GM12878 (cell line): ENCODE measurements at regions not wholly inside any gene's neighbourhood (a gene's known extent, or its start where the extent isn't known, plus 50 kb on each side); places are given as distances from the start of the nearest gene placed in this dataset.

ENCODE experiments used
- ATAC-seq: fragments of 200-7000 bp; cut with Tn5 transposase; 3 replicates; pipeline ENCODE4 v1.9.1; 2020; ENCODE audit warnings: mild to moderate bottlenecking, moderate library complexity
- BruUV-seq: library from RNA; stranded (reverse); fragments of 400-500 nt; replicated peaks from 2 replicates; lab custom pipeline; 2021; lab: Mats Ljungman, UMichigan
- CTCF ChIA-PET: fragments of 300-600 bp; sonication (Branson Sonifier 250); formaldehyde crosslinking; extraction: SDS; loops from one replicate; lab custom pipeline; 2021; ENCODE audit warnings: inconsistent platforms; lab: Yijun Ruan, JAX
- POLR2A ChIA-PET: fragments of 350-600 bp; formaldehyde crosslinking; extraction: SDS; loops from one replicate; lab custom pipeline; 2021; ENCODE audit warnings: inconsistent platforms; lab: Charles Lee
- RAD21 ChIA-PET: fragments of 300-600 bp; sonication (Branson Sonifier 250); formaldehyde crosslinking; loops from one replicate; lab custom pipeline; 2023; ENCODE audit warnings: antibody characterized with exemption; ENCODE audit not compliant: unreplicated experiment; lab: Charles Lee
- SMC1A ChIA-PET: fragments of 300-600 bp; sonication (Branson Sonifier 250); formaldehyde crosslinking; loops from one replicate; lab custom pipeline; 2023; ENCODE audit not compliant: unreplicated experiment, uncharacterized antibody; lab: Charles Lee
- DNase-seq: peaks from one replicate; pipeline ENCODE4 v3.0.0-alpha.2; 2011; ENCODE audit warnings: low read depth, low spot score
- FAIRE-seq: peaks from 3 replicates; lab custom pipeline; 2011; peaks lifted over from hg19 to GRCh38; lab: Jason Lieb, UNC
- H2AFZ ChIP-seq: 2 replicates; pipeline ENCODE4 v1.6.0; 2011; ENCODE audit warnings: low read depth, low read length, control low read depth; ENCODE audit not compliant: control insufficient read depth
- H3K27ac ChIP-seq: 2 replicates; pipeline ENCODE4 v1.5.1; 2011; ENCODE audit warnings: control low read depth; ENCODE audit not compliant: control insufficient read depth, insufficient read depth
- H3K27me3 ChIP-seq, 2 experiments: replicated peaks in 1 of 2; 2 replicates each; pipeline versions ENCODE4 v1.6.0 to v1.6.1; 2011; ENCODE audit warnings: low read length in 1 of 2; ENCODE audit not compliant: control insufficient read depth in 2 of 2, insufficient read depth in 2 of 2
- H3K36me3 ChIP-seq, 2 experiments: 2 replicates each; pipeline ENCODE4 v1.5.1; 2011; ENCODE audit warnings: low read length in 1 of 2; ENCODE audit not compliant: control insufficient read depth in 2 of 2, insufficient read depth in 2 of 2
- H3K4me1 ChIP-seq: 2 replicates; pipeline ENCODE4 v1.6.1; 2011; ENCODE audit warnings: mild to moderate bottlenecking, low read length, moderate library complexity, mixed read lengths; ENCODE audit not compliant: control insufficient read depth, insufficient read depth
- H3K4me2 ChIP-seq: 2 replicates; pipeline ENCODE4 v1.6.0; 2011; ENCODE audit warnings: control low read depth; ENCODE audit not compliant: control insufficient read depth, insufficient read depth
- H3K4me3 ChIP-seq: fragments of 200-600 bp; sonication (generic); 2 replicates; pipeline ENCODE4 v1.5.1; 2016
- H3K79me2 ChIP-seq: 2 replicates; pipeline ENCODE4 v1.6.0; 2011; ENCODE audit warnings: low read length; ENCODE audit not compliant: control insufficient read depth, insufficient read depth
- H3K9ac ChIP-seq: 2 replicates; pipeline ENCODE4 v1.8.0; 2011; ENCODE audit warnings: low read length, control low read depth, mixed read lengths; ENCODE audit not compliant: control insufficient read depth, insufficient read depth
- H3K9me3 ChIP-seq: replicated peaks from 3 replicates; pipeline ENCODE4 v1.5.1; 2011; ENCODE audit warnings: mild to moderate bottlenecking, low read length; ENCODE audit not compliant: control insufficient read depth, insufficient read depth
- H4K20me1 ChIP-seq: 2 replicates; pipeline ENCODE4 v1.6.0; 2011; ENCODE audit not compliant: control insufficient read depth, insufficient read depth
- JUND ChIP-seq: IDR thresholded peaks from 2 replicates; pipeline ENCODE4 v1.6.1; 2012; ENCODE audit warnings: low read depth, mild to moderate bottlenecking, low read length, improper control_type of control experiment, moderate library complexity
- LARP7 ChIP-seq: fragments of 450-650 bp; IDR thresholded peaks from 2 replicates; pipeline ENCODE4 v1.6.1; 2017; ENCODE audit warnings: mild to moderate bottlenecking
- NFIC ChIP-seq: IDR thresholded peaks from 2 replicates; pipeline ENCODE4 v1.6.1; 2012; ENCODE audit warnings: low read depth, mild to moderate bottlenecking, inconsistent platforms, low read length, moderate library complexity
- RELA ChIP-seq: fragments of 450-650 bp; IDR thresholded peaks from 2 replicates; pipeline ENCODE4 v1.8.0; 2014; ENCODE audit warnings: borderline replicate concordance; ENCODE audit not compliant: partially characterized antibody
- SP1 ChIP-seq: IDR thresholded peaks from one replicate; pipeline ENCODE4 v1.6.1; 2011; ENCODE audit warnings: low read depth, low read length
- SPI1 ChIP-seq: IDR thresholded peaks from 2 replicates; pipeline ENCODE4 v1.6.1; 2011; ENCODE audit warnings: low read depth, mild to moderate bottlenecking, low read length, moderate library complexity, borderline replicate concordance; ENCODE audit not compliant: insufficient read depth
- SREBF1 ChIP-seq: IDR thresholded peaks from 2 replicates; pipeline ENCODE4 v1.6.1; 2012; ENCODE audit warnings: mild to moderate bottlenecking, low read length
- SREBF2 ChIP-seq: IDR thresholded peaks from 2 replicates; pipeline ENCODE4 v1.6.1; 2012; ENCODE audit warnings: mild to moderate bottlenecking, low read length
- TCF12 ChIP-seq: IDR thresholded peaks from 2 replicates; pipeline ENCODE4 v1.6.1; 2011; ENCODE audit warnings: low read depth, mild to moderate bottlenecking, low read length
- in situ Hi-C: fragments of 300-500 bp; cut with MboI; formaldehyde crosslinking; loops from 9 replicates; pipeline ENCODE4 v1.14.3; 2018; ENCODE audit warnings: mixed read lengths
- intact Hi-C: fragments of 100-400 bp; cut with micrococcal nuclease; formaldehyde crosslinking; loops from one replicate; pipeline ENCODE4 v1.14.2; 2022; ENCODE audit not compliant: unreplicated experiment
- TF ChIP-seq, protein P1 (sequence below): IDR thresholded peaks from 2 replicates; pipeline ENCODE4 v1.6.1; 2012; ENCODE audit warnings: low read depth, low read length, improper control_type of control experiment

DNA sequence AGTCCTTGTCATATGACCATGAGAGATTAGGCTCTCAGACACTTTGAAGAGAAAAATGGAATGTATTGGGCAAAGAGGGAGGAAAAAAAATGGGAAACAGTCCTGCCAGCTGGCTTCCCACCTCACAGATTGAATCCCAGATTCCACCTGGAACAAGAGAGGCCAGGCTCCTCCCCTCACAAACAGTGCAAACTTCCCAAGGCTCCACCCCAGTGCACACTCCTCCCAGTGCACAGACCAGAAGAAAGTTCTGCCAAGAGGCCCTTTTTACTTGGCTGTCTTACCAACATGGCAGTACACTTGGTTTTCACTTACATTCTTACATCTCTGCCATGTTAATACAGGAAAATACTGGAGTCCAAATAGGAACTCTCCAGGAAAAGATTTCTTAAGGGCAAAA is 202.3 kb downstream of the AHR start:
- TF ChIP-seq, protein P1, sequence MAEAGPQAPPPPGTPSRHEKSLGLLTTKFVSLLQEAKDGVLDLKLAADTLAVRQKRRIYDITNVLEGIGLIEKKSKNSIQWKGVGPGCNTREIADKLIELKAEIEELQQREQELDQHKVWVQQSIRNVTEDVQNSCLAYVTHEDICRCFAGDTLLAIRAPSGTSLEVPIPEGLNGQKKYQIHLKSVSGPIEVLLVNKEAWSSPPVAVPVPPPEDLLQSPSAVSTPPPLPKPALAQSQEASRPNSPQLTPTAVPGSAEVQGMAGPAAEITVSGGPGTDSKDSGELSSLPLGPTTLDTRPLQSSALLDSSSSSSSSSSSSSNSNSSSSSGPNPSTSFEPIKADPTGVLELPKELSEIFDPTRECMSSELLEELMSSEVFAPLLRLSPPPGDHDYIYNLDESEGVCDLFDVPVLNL: no peak
- TF ChIP-seq SREBF2 (no peak), RELA (no peak), LARP7 (no peak), NFIC (no peak), SP1 (no peak), TCF12 (no peak), SPI1 (no peak), SREBF1 (no peak), JUND (no peak)
- ChIA-PET POLR2A (no interaction called here), RAD21 (interaction anchor here (1.3 kb wide), 2 partner anchors 8 to 21 kb away, joined by 3 to 4 read pairs; no protein-coding TSS in a partner anchor), SMC1A (interaction anchor here (0.8 to 1.9 kb wide), 4 partner anchors 8 to 196 kb away, joined by 3 to 6 read pairs (median 4); no protein-coding TSS in a partner anchor), CTCF (interaction anchor here (1.1 kb wide), 1 partner anchor 17 kb away, joined by 3 read pairs; no protein-coding TSS in a partner anchor)
- no peak for DNase-seq
- H3K4me2 ChIP-seq: no peak overlapping the region
- intact Hi-C loops: no loop called here
- FAIRE-seq: no peak
- H3K9me3 ChIP-seq: no peaks in the 10 kb centered on the region; the same call in 2 of the 3 replicates
- H3K9ac ChIP-seq: no peak overlapping the region
- no peaks in the 10 kb centered on the region for H3K4me1 ChIP-seq
- H3K36me3 ChIP-seq: no peaks in the 10 kb centered on the region
- no TSS peak for BruUV-seq
- H4K20me1 ChIP-seq: no peaks in the 10 kb centered on the region
- H3K27me3 ChIP-seq: no peaks in the 10 kb centered on the region
- no peak overlapping the region for H3K4me3 ChIP-seq
- H3K79me2 ChIP-seq: no peaks in the 10 kb centered on the region
- no peak for ATAC-seq
- no peak overlapping the region for H2AFZ ChIP-seq
- no peak overlapping the region for H3K27ac ChIP-seq
- in situ Hi-C loops: no loop called here
